Liver (tissue), 8 donors: ENCODE measurements at regions not wholly inside any gene's neighbourhood (a gene's known extent, or its start where the extent isn't known, plus 50 kb on each side); places are given as distances from the start of the nearest gene placed in this dataset.
"Not testable (repeated sequence)": the region's sequence is repeated elsewhere in the genome, so short reads cannot be mapped to it uniquely, and the experiment has no call there.

ENCODE experiments used
- DNase-seq: peaks from one replicate; pipeline ENCODE4 v3.0.0-alpha.2; 2017; ENCODE audit warnings: low spot score
- H3K27ac ChIP-seq, 2 donors: one replicate each; pipeline ENCODE4 v1.7.0; 2013; ENCODE audit warnings: inconsistent platforms in 2 of 2, low read length in 2 of 2, control low read depth in 1 of 2, low read depth in 1 of 2, mild to moderate bottlenecking in 1 of 2
- H3K27me3 ChIP-seq, 4 donors: one replicate each; pipeline versions ENCODE4 v1.6.1 to v1.7.0; 2013; ENCODE audit warnings: low read length in 3 of 4, inconsistent platforms in 1 of 4, mild to moderate bottlenecking in 1 of 4, moderate library complexity in 1 of 4; ENCODE audit not compliant: control insufficient read depth in 4 of 4, insufficient read depth in 4 of 4
- H3K36me3 ChIP-seq, 4 donors: one replicate each; pipeline versions ENCODE4 v1.6.1 to v1.7.0; 2013; ENCODE audit warnings: low read length in 3 of 4, mild to moderate bottlenecking in 3 of 4, low read depth in 1 of 4, moderate library complexity in 1 of 4; ENCODE audit not compliant: control insufficient read depth in 4 of 4, insufficient read depth in 3 of 4
- H3K4me1 ChIP-seq, 4 donors: one replicate each; pipeline versions ENCODE4 v1.6.1 to v1.7.0; 2013; ENCODE audit warnings: low read length in 3 of 4, mild to moderate bottlenecking in 3 of 4, moderate library complexity in 1 of 4; ENCODE audit not compliant: control insufficient read depth in 4 of 4, insufficient read depth in 4 of 4
- H3K4me3 ChIP-seq, 3 donors: one replicate each; pipeline versions ENCODE4 v1.6.1 to v1.7.0; 2013; ENCODE audit warnings: low read length in 3 of 3, control low read depth in 1 of 3, low read depth in 1 of 3, mild to moderate bottlenecking in 1 of 3
- H3K9ac ChIP-seq, 2 donors: one replicate each; pipeline ENCODE4 v1.7.0; 2013; ENCODE audit warnings: low read length in 2 of 2, mild to moderate bottlenecking in 2 of 2, moderate library complexity in 2 of 2, control low read depth in 1 of 2, low read depth in 1 of 2
- H3K9me3 ChIP-seq, 4 donors: one replicate each; pipeline versions ENCODE4 v1.6.1 to v1.7.0; 2013; ENCODE audit warnings: low read length in 3 of 4; ENCODE audit not compliant: control insufficient read depth in 4 of 4
- CTCF ChIP-seq: fragments of 150-350 bp; IDR thresholded peaks from 2 replicates; pipeline ENCODE4 v1.5.1; 2017; ENCODE audit warnings: improper control_type of control experiment, low read depth, low read length; ENCODE audit not compliant: missing input control
- EGR1 ChIP-seq, 2 donors: IDR thresholded peaks; 2 replicates each; pipeline ENCODE4 v1.6.1; 2016 to 2018; ENCODE audit warnings: antibody characterized with exemption in 2 of 2, low read depth in 2 of 2
- FOXA1 ChIP-seq: IDR thresholded peaks from 2 replicates; pipeline ENCODE4 v1.6.1; 2016; ENCODE audit warnings: antibody characterized with exemption
- FOXA2 ChIP-seq: IDR thresholded peaks from 2 replicates; pipeline ENCODE4 v1.6.1; 2016; ENCODE audit warnings: antibody characterized with exemption
- GABPA ChIP-seq, 2 donors: IDR thresholded peaks in 1 of 2; conservative IDR thresholded peaks in 1 of 2; 2 replicates each; pipeline ENCODE4 v1.6.1; 2016; ENCODE audit warnings: antibody characterized with exemption in 2 of 2, mild to moderate bottlenecking in 1 of 2, moderate library complexity in 1 of 2
- HNF4G ChIP-seq: IDR thresholded peaks from 2 replicates; pipeline ENCODE4 v1.6.1; 2016; ENCODE audit warnings: antibody characterized with exemption
- JUND ChIP-seq, 2 donors: IDR thresholded peaks; 2 replicates each; pipeline ENCODE4 v1.6.1; 2016; ENCODE audit warnings: antibody characterized with exemption in 2 of 2
- NR2F2 ChIP-seq: IDR thresholded peaks from 2 replicates; pipeline ENCODE4 v1.6.1; 2016; ENCODE audit warnings: antibody characterized with exemption
- RAD21 ChIP-seq, 2 donors: IDR thresholded peaks; 2 replicates each; pipeline ENCODE4 v1.6.1; 2016; ENCODE audit warnings: antibody characterized with exemption in 2 of 2, mild to moderate bottlenecking in 2 of 2
- REST ChIP-seq: IDR thresholded peaks from 2 replicates; pipeline ENCODE4 v1.6.1; 2016; ENCODE audit warnings: antibody characterized with exemption, mild to moderate bottlenecking
- RXRA ChIP-seq, 2 donors: IDR thresholded peaks; 2 replicates each; pipeline ENCODE4 v1.6.1; 2017 to 2018; ENCODE audit warnings: antibody characterized with exemption in 2 of 2, mild to moderate bottlenecking in 1 of 2
- SP1 ChIP-seq: IDR thresholded peaks from 2 replicates; pipeline ENCODE4 v1.6.1; 2018; ENCODE audit warnings: antibody characterized with exemption, mild to moderate bottlenecking
- TAF1 ChIP-seq: conservative IDR thresholded peaks from 2 replicates; pipeline ENCODE4 v1.6.1; 2016; ENCODE audit warnings: antibody characterized with exemption, mild to moderate bottlenecking
- YY1 ChIP-seq: IDR thresholded peaks from 2 replicates; pipeline ENCODE4 v1.6.1; 2016; ENCODE audit warnings: antibody characterized with exemption, mild to moderate bottlenecking
- WGBS: extraction: QIAGEN DNeasy Blood & Tissue Kit; methylation state at CpG from one replicate; pipeline ENCODE4 v1.1.7; 2013; 5-methylcytosine and 5-hydroxymethylcytosine counted together
- donor health status: healthy.
- donor health status: healthy.
- donor health status: healthy.
- donor health status: healthy.
- donor health status: healthy.

GRCh38 chr6:150503586-150504339, 95.9 kb upstream of the PLEKHG1 start:
- H3K27me3 ChIP-seq: no peaks in the 10 kb centered on the region
- TF ChIP-seq RAD21 (IDR thresholded peaks at IDR 0.05) (no peak), GABPA (IDR thresholded peaks at IDR 0.05 in 1 of 2, conservative IDR thresholded peaks at IDR 0.05 in 1 of 2) (no peak), CTCF (no peak)
- no peak for DNase-seq
- 92% methylated on average over 7 of the region's 7 CpGs for WGBS
- no peak overlapping the region for H3K27ac ChIP-seq
- no peak overlapping the region for H3K9ac ChIP-seq
- no peaks in the 10 kb centered on the region for H3K4me1 ChIP-seq
- H3K9me3 ChIP-seq: no peaks in the 10 kb centered on the region
- no peak overlapping the region for H3K4me3 ChIP-seq
- no peaks in the 10 kb centered on the region for H3K36me3 ChIP-seq

- not testable (repeated sequence) for H3K27me3 ChIP-seq, H3K4me3 ChIP-seq, H3K36me3 ChIP-seq, H3K9me3 ChIP-seq, H3K9ac ChIP-seq, H3K4me1 ChIP-seq, H3K27ac ChIP-seq, DNase-seq
- 97% methylated on average over 35 of the region's 35 CpGs for WGBS
Observed at GRCh38 chr6:150507361-150507760, 92.3 kb upstream of the PLEKHG1 start.

GRCh38 chr6:150510576-150510975, 89.1 kb upstream of the PLEKHG1 start:
- no peak for DNase-seq
- Histone ChIP-seq H3K27ac (no peak overlapping the region), H3K27me3 (no peaks in the 10 kb centered on the region), H3K9me3 (no peaks in the 10 kb centered on the region), H3K9ac (no peak overlapping the region), H3K4me1 (no peaks in the 10 kb centered on the region), H3K4me3 (no peak overlapping the region), H3K36me3 (no peaks in the 10 kb centered on the region)
- WGBS: 92% methylated on average over 3 of the region's 3 CpGs
- TF ChIP-seq FOXA2 (no peak), RXRA (IDR thresholded peaks at IDR 0.05) (no peak), SP1 (no peak), GABPA (IDR thresholded peaks at IDR 0.05 in 1 of 2, conservative IDR thresholded peaks at IDR 0.05 in 1 of 2) (no peak), YY1 (no peak), REST (no peak), CTCF (no peak), NR2F2 (no peak), JUND (IDR thresholded peaks at IDR 0.05) (no peak), TAF1 (no peak), RAD21 (IDR thresholded peaks at IDR 0.05) (no peak), EGR1 (IDR thresholded peaks at IDR 0.05; ENCODE audit: low read depth in 2 of 2) (no peak), HNF4G (no peak), FOXA1 (no peak)
